ENCODE measurements at regions not wholly inside any gene's neighbourhood (a gene's known extent, or its start where the extent isn't known, plus 50 kb on each side); places are given as distances from the start of the nearest gene placed in this dataset.
A peak's percentile ranks its signal among the peaks of the same experiment; 100 is the strongest.

DNA sequence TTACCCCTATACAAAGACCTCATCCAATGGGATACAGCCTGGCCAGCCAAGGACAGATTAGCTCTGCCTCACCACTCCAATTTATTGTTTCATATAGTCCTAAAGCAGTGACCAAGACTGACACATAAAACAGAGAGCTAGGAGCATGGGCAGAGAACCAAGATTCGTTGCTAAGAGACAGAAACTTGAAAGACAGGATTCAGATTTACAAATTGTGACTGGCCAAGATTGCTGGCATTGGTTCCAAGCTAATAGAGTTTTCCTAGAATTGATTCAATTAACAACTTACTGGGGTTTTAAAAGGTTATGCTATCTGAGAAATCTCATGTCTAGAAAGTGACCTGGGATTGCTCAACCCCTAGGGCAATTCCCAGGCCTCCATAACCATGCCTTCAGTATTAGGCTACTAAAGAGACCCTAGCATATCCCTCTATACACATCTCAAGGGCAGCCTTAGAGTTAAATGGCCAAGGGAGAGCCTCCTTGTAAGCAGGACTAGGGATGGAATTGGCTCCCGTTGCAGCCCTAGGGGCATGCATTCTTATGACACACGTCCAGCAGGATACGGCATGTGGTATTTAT lies 75.6 kb downstream of the ICOS start:
- peak in 2 of 3 donors; percentile 27 to 59 for DNase-seq

DNA sequence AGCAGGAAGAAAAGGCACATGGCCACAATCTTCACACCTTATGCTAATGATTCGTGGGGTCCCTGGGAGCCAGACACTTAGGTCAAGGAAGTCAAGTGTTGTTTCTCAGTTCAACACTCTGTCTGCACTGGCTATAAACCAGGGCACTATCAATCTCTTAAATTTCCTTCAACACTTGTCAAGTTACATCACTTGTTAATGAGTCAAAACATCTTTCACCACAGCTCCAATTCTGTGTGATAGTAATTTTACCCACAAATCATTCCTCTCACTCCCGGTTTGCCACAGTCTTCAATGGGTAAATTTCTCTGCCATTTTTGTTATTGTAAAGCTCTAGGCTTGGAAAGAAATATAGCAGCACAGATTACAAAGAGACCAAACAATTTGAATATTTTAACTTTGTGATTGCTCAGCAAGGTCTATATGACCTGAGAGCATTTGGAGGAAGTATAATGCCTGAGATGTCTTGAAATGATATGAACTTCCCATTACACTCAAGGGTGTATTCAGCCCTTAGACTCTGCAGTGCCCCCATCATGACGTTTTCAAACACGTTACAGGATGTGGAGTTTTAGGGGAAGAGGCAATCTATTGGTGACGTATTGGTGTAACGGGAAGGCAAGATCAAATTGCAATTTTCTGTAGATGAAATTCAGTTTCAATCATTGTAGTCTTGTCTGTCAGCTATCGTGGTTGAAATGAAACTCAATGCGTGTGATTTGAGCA lies 78.7 kb downstream of the ICOS start:
- no peak for DNase-seq

DNA sequence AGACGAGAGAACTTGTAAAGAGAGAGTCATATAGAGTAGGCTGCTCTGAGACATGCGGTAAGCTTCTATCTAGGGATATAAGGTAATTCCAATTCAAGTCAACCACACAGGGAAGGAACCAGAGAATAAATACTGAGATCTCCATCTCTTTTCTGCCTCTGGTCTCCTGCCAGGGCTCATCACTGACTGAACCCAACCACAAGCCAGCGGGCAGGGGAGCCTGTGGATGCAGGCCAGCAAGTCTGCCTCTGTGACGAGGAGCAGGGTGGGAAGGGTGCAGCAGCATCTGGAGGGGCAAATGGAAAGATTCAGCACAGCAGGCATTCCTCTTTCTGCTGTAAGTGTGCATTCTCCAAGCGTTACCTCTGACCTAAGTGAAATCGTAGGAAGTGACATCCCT lies 82.2 kb downstream of the ICOS start:
- DNase-seq = no peak

DNA sequence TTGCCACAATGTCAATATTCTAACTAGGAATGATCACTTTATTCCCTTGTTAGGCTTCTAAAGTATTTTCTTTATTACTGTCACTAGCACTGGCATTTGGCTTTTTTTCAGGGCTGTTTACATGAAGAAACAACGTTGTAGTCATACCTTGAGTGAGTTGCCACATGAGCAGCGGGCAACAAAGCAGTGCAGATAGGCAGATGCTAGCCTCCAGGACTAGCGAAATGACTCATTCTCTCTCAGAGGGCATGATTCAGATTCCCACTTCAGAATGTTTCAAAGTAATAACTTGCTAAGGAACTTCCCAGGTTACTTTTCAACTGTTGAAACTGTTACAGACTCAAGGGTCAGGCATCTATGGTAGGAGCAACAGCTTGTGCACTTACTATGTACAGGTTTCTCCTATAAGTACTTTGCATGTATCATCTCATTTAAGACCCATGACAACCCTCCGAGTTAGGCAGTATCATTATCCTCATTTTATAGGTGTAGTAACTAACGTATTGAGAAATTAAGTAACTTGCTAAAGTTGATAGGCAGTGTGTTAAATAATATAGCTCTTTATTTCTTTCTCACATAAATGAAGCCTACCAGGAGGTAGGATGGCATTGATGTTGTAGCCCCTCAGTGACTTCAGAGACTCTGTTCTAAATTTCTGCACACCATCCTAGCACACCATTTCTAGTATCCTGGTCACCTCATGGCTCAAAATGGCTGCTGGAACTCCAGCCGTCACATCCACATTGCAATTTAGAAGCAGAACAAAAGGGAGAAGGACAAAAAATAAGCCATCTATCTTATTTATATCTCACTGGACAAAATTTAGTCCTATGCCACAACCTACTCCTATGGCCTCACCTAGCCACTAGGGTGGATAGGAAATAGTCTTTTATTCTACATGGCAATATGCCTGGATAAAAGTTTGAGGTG lies 83.3 kb downstream of the ICOS start:
- no peak for DNase-seq

DNA sequence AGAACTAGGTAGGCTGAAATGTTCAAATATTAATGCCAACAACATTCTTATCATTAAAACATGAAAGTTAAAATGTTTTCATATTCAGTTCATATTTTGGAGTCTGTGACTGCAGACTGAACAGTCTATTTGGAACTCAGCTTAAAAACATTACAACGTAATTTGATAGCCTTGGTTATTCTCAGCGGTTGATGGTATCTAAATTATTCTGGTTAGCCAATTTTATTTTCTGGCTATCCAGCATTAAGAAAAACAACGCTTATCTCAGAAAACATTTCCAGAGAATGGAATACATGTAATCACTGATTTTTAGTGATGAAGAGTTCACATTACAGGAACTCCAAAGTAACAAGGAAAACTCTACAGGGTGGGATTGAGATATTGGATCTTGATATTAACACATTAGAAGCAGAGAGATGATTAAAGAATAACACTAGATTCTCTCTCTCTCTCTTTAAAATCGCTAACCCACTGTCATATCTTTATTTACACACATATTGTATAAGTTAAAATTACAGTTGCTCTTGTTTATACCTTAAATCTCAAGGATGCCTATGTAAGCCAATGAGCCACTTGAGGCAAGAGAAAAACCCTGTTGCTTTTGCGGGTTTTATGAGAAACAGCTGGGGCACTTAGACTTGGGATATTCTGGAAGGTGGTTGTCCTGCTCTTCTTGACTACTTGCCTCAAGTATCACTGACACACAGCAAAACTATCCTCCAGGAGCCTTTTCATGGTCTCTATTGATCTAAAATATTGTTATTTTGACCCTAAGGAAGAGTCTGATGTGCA lies 84.9 kb downstream of the ICOS start:
- DNase-seq = no peak

DNA sequence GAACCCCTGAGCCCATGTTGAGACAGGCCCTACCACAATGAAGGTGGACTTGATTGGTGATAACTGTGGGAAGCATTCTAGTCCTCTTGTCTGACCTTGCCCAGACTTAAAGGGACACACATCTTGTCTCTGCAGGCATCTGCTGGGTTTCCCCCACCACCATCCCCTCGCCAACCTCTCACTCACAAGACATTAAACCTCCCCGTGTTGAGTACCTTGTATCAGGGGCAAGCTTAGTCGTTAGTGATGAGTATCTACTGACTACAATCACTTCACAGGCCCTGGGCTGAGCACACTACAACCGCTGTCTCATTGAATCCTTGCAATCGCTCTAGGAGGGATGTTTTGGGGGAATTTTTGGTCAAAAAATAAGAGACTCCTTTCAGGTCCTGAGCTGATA lies 86.0 kb downstream of the ICOS start:
- no peak for DNase-seq

DNA sequence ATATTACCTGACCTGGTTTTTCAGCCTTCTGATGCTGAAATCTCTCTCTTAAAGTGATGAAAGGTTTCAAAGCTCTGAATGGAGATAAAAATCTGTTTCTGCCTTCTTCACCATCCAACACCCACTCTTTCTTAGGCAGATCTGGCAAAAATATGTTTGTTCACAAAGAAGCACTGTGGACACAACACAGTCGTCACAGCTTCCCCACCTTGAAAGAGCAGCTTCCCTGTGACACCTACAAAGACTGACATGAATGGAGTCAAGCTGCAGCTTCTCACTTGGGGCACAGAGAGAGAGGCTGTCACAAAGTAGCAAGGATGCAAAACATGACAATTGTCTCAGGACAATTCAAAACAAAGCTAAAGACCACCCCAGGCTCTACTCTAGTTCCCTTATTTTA lies 86.5 kb downstream of the ICOS start:
- no peak for DNase-seq

DNA sequence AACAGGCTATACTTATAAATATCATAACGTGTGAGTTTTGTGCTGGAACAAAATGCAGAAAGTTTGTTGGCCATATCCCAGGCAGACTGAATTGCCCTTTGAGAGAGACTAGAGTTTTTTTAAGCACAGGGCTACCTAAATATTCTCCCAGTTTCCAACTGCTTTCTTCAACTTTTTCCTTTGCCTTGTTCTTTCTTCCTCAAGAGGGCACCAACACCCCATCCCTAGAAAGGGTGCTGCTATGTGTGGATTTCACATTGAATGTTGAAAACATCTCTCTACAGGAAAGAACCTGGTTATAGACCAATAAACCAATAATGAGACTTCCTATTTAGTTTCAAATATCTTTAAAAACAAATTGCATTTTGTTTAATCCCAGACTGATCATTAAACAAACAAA lies 87.9 kb downstream of the ICOS start:
- peak; percentile 24 to 76 (median 57) for DNase-seq

DNA sequence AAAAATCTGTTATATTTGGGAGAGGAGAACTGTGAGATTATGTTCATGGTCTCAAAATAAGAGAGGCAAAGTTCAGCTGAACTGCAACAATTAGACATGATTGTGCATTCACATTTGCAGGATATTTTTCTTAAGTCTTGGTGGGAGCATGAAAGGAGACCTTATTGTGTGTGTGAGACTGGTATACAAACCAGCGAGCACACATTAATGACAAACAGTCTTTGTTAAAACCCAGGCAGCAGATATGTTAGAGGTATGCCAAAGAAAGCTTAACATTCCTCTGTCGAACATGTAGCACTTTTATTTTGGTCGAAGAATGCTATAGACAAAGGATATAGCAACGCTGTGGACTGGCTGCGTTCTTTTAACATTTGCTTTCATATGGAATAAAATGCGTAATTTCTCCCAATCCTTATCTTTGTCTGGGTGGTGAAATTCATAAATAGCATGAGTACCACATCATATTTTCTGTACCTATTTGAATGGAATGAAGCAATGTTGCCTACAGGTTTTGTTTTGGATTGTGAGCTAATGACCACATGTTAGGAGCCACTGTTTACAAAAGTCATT lies 88.4 kb downstream of the ICOS start:
- DNase-seq = no peak

DNA sequence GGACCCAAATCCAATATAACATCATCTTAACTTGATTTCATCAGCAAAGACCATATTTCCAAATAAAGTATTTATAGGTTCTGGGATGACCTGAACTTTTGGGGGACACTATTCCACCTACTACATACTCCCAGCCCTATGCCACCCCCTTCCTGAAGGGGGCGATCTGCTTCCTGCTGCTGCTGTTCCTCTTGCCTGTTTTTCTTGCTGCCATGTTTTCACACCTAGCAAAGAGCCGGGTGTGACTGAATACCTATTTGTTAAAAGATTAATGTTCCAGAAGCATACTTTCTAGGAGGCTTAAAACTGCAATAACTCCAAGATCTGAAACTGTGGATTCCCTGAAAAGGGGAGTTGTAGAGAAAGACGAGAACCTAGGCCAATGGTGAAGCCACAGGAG lies 89.7 kb downstream of the ICOS start:
- no peak for DNase-seq

DNA sequence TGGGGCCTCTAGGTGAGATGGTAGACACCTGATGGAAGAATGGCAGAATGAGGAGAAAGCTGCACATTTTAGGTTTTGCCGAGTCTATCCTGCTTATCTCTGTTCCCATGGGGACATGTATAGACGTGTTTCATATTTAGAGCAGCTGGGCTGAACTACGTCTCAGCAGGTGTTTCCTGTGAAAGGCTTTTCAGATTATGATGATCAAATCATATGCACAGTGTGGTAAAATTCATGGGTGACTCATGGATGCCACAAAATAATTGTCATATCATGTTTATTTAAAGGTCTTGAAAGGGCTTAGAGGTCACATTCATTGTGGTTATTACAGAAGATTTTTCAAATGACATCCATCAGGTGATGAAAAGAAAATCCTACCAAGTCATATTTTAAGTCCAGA lies 90.5 kb downstream of the ICOS start:
- no peak for DNase-seq

DNA sequence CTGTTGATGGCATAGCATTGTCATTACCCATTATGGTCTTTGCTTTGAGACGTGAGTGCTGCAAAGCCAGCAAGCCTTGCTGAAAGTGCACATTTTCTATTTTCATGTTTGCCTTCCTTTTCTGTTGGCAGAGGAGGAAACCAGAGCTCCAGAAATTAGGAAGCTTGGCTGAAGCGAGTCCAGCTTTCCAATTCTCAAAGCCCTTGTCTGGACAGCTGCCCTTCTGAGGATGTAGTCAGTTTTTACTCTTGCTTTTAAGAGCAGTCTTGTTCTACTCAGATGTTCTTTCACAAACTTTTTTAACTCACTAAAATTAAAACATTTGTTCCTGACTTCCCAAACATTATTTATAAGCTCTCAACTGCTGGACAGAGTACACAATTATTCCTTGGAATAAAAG lies 93.8 kb downstream of the ICOS start:
- DNase-seq = peak; percentile 33 to 84 (median 70)

DNA sequence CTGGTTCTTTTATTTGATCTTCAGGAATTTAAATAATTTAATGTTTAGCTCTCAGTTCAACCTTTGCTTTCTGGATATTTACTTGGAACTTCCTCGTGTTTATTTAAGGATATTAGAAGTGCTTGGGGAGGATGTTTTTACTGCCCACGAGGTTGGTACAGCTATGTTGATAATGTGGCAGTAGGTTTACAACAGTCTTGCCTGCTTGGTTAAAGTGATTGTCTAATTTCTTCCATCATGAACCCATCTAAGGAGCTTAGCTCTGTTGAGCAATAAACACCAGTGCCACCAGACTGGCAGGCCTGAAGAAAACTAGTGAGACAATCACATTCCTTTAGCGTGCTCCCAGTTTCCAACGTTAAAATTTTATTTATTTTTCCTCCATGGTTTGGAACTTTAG lies 94.5 kb downstream of the ICOS start:
- DNase-seq = no peak

DNA sequence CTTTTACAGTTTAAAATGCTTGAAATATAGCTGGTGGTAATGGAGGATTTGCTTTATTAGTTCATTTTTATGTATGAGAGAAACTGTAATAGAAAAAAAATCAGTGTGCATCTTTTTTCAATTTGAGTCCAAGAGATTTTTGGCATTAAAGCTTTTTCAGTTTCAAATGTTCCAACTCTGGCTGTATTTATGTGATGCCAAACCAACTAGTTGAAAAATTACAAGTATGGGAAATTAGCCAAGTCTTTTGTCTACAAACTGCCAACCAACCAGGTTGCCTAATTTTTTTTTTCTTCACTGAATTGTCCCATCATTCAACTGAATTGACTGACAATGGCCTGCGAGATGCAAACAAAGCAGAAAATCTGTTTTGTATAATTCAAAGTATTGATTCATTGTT lies 95.7 kb downstream of the ICOS start:
- peak in 1 of 3 donors; percentile 40 for DNase-seq

DNA sequence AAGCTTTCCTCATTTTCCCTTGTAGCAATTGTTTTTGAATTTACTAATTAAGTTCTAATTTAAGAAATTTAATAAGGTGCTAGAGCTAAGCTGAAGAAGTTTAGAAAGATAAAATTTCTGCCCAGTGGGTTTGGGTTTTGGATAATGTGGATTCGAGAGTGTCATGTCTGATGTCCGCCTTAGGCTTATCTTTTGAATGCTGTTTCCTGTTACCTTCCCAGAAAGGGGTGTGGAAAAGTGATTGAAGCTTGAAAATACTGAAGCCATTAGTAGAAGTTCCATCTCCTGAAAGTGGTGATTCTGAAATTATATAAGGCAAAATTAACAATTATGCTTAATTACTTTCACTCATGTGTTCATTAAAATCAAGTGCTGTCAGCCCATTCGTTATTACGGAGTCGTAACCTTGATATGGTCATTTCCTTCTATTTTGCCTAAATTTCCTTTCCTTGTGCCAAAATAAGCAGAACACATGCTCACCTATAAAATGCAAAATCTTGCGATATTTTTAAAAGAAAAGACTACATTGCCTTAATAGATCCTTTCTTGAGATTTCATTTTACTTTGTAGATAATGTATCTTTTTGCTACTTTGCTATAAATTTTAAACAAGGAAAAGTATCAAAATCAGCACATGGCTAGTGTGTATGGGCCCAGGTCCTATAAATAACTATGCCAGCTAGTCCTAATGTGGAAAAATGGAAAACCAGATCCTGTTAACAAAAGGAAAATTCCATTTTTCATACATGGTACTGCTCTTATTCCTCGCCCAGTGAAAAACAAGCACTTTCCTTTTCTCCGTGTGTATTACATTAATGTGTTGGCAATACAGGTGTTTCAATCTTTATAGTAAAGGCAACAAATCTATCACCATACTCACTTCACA lies 97.3 kb downstream of the ICOS start:
- DNase-seq = no peak

DNA sequence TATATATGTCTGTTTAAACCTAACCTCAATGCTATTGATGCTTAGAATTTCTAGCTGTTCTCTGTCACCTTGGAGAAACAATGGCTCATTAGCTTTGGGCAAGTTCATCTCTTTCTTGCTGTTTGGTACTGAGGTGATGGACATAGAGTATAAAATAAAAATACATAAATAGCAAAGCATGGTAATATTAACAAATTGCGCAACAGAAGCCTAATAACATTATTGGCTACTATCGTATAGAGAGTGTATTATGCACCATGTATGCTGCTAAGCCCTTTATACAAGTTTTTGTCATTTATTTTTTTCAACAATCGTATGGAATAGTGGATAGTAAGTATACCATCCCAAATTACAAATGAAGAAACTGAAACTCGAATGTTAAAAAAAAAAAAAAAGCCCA lies 100.1 kb downstream of the ICOS start:
- DNase-seq = no peak

DNA sequence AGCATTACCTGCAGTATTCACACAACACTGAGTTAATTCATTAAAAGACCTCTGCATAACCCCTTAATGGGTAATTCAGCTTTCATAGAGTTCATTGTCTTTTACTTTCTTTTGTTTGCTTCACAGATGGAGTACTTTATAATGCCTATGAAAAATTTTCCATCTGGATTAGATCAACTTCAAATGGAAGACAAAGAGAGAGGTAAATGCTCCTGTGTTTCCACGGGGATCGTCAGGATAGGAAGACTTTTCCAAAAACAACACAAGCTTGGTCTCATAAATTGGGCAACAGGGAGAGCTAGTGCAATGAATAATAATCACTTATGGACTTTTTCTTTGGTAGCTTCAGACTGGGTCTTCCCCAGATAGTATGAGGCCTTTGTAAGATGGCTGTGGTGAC lies 100.7 kb downstream of the ICOS start:
- DNase-seq = no peak

DNA sequence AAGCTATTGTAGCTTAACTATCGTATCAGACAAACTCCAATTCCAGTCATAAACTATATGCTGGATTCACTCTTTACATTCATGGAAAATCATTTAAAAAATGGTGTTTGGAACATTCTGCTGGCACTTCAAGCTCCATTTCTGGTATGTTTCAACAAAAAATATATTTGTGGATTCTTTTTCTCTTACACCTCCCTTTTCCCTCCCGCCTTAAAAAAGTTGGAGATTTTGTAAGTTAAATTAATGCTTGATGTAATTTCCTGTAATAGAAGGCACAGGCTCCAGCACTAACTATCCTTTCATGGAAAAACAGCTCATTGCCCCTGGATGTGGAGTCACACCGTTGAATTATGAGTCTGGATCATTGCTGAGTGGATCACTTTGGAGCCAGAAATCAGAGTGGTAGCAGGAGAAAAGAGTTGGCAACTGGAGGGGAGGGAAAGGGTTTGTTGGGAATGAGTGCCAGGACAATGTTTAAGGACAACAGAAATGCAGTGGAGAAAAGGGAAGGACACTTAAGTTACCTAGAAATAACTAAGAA lies 102.8 kb downstream of the ICOS start:
- DNase-seq = peak in 1 of 3 donors; percentile 54

DNA sequence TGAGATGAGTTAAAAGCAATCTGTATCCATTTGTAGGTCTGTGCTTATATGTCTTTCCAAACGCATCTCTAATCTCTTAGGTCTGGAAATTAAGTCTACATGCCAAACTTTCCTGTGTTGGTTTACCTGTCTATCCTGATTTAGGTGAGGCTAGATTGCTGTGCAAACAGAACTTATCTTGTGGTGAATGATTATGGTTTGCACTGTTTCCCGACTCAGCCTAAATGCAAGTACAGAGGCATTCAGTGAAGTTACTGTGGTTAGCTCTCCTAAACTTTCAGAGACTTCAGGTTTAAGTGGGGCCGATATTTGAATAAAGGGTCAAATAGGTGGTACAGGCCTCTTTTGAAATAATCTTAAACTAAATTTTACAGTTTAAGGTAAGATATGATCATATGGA lies 103.5 kb downstream of the ICOS start:
- DNase-seq = no peak

DNA sequence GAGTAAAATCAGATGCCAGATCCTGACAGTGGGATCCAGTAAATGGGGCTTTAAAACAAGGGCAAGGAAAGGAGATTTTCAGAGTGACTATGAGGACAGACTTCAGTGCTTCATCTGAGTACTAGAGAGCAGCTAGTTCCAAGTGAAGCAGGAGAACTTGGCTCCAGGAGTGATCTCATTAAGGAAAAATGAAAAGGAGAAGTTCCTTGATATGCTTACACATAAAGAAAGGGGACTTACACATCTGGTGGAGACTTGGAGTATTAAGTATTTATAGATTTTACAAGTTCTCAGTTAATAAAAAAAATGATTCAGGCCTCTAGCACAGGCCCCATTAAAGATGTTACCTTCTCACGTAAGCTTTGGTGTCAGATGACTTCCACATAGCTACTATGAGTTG lies 105.8 kb downstream of the ICOS start:
- no peak for DNase-seq

All from muscle of back (tissue), 3 donors.